Calu3 (cell line): ENCODE measurements at regions not wholly inside any gene's neighbourhood (a gene's known extent, or its start where the extent isn't known, plus 50 kb on each side); places are given as distances from the start of the nearest gene placed in this dataset.

Experiments used
- BruUV-seq: library from RNA; stranded (reverse); fragments of 400-500 nt; replicated peaks from 2 replicates; lab custom pipeline; 2021; lab: Mats Ljungman, UMichigan
- CTCF ChIA-PET: fragments of 300-600 bp; sonication (Branson Sonifier 250); formaldehyde crosslinking; loops from one replicate; lab custom pipeline; 2022; ENCODE audit warnings: antibody characterized with exemption; lab: Charles Lee
- DNase-seq: peaks from one replicate; pipeline ENCODE4 v3.0.0; 2022
- H3K27ac Mint-ChIP-seq: one replicate; pipeline ENCODE4 v1.8.0; 2022; ENCODE audit warnings: mixed read lengths; ENCODE audit not compliant: unreplicated experiment
- H3K27me3 Mint-ChIP-seq: one replicate; pipeline ENCODE4 v1.8.0; 2022; ENCODE audit warnings: mixed read lengths; ENCODE audit not compliant: unreplicated experiment
- H3K36me3 Mint-ChIP-seq: one replicate; pipeline ENCODE4 v1.8.0; 2022; ENCODE audit warnings: mild to moderate bottlenecking, moderate library complexity, mixed read lengths; ENCODE audit not compliant: insufficient read depth, unreplicated experiment
- H3K4me1 Mint-ChIP-seq: one replicate; pipeline ENCODE4 v1.8.0; 2022; ENCODE audit warnings: mild to moderate bottlenecking, low read depth, mixed read lengths; ENCODE audit not compliant: unreplicated experiment
- H3K4me3 Mint-ChIP-seq: one replicate; pipeline ENCODE4 v1.8.0; 2022; ENCODE audit warnings: mild to moderate bottlenecking, low read depth, moderate library complexity, mixed read lengths; ENCODE audit not compliant: unreplicated experiment
- H3K9me3 Mint-ChIP-seq: one replicate; pipeline ENCODE4 v1.8.0; 2022; ENCODE audit warnings: low read depth, mixed read lengths; ENCODE audit not compliant: unreplicated experiment
- CTCF ChIP-seq: fragments of 200-600 bp; IDR thresholded peaks from one replicate; pipeline ENCODE4 v1.8.0; 2022; ENCODE audit warnings: antibody characterized with exemption; ENCODE audit not compliant: unreplicated experiment
- intact Hi-C: fragments of 100-400 bp; cut with micrococcal nuclease; formaldehyde crosslinking; loops from one replicate; pipeline ENCODE4 v1.10.0; 2022; ENCODE audit not compliant: unreplicated experiment

- Mint-ChIP-seq H3K9me3 (no peaks in the 10 kb centered on the region), H3K27ac (no peak overlapping the region), H3K27me3 (no peaks in the 10 kb centered on the region), H3K36me3 (peaks cover 22% of the 10 kb centered on the region), H3K4me3 (no peak overlapping the region), H3K4me1 (peaks cover 4% of the 10 kb centered on the region)
- intact Hi-C loops: no loop called here
- no peak for TF ChIP-seq CTCF
- DNase-seq: no peak
- CTCF ChIA-PET: no interaction called here
- BruUV-seq: no TSS peak
Measured at GRCh38 chr2:74048147-74048546, 63.4 kb downstream of the TET3 start.

GRCh38 chr2:74048843-74049519 is 64.3 kb downstream of the TET3 start:
- Mint-ChIP-seq H3K4me3 (no peak overlapping the region), H3K9me3 (no peaks in the 10 kb centered on the region), H3K4me1 (peaks cover 12% of the 10 kb centered on the region), H3K27me3 (no peaks in the 10 kb centered on the region), H3K27ac (peak overlapping the region; percentile 10), H3K36me3 (peaks cover 22% of the 10 kb centered on the region)
- intact Hi-C loops: no loop called here
- TF ChIP-seq CTCF: no peak
- BruUV-seq: no TSS peak
- no peak for DNase-seq
- CTCF ChIA-PET: interaction anchor here (0.6 kb wide), 1 partner anchor 38 kb away, joined by 3 read pairs; no protein-coding TSS in a partner anchor

- Mint-ChIP-seq H3K9me3 (no peaks in the 10 kb centered on the region), H3K4me3 (no peak overlapping the region), H3K4me1 (peaks cover 17% of the 10 kb centered on the region), H3K27ac (no peak overlapping the region), H3K27me3 (no peaks in the 10 kb centered on the region), H3K36me3 (peaks cover 22% of the 10 kb centered on the region)
- TF ChIP-seq CTCF: no peak
- DNase-seq: no peak
- BruUV-seq: no TSS peak
- CTCF ChIA-PET: interaction anchor here (0.6 kb wide), 1 partner anchor 101 kb away, joined by 7 read pairs; no protein-coding TSS in a partner anchor
- intact Hi-C loops: no loop called here
Measured at GRCh38 chr2:74050151-74050550, 65.4 kb downstream of the TET3 start.

GRCh38 chr2:74051504-74051903 is 66.8 kb downstream of the TET3 start:
- BruUV-seq: no TSS peak
- CTCF ChIA-PET: no interaction called here
- DNase-seq: no peak
- TF ChIP-seq CTCF: no peak
- peaks cover 17% of the 10 kb centered on the region for H3K4me1 Mint-ChIP-seq
- peaks cover 18% of the 10 kb centered on the region for H3K36me3 Mint-ChIP-seq
- intact Hi-C loops: no loop called here
- H3K4me3 Mint-ChIP-seq: no peak overlapping the region
- H3K27ac Mint-ChIP-seq: no peak overlapping the region
- no peaks in the 10 kb centered on the region for H3K27me3 Mint-ChIP-seq
- H3K9me3 Mint-ChIP-seq: no peaks in the 10 kb centered on the region
